Endothelial cell of umbilical vein (primary cell): ENCODE measurements at regions not wholly inside any gene's neighbourhood (a gene's known extent, or its start where the extent isn't known, plus 50 kb on each side); places are given as distances from the start of the nearest gene placed in this dataset.

Experiments used
- BruUV-seq: library from RNA; stranded (reverse); fragments of 400-500 nt; replicated peaks from 2 replicates; lab custom pipeline; 2021; lab: Mats Ljungman, UMichigan
- CTCF ChIA-PET: fragments of 300-600, 350-600 bp; sonication (Branson Sonifier 250); formaldehyde crosslinking; loops from one replicate; lab custom pipeline; 2021; ENCODE audit warnings: antibody characterized with exemption, inconsistent platforms; lab: Charles Lee
- POLR2A ChIA-PET: fragments of 300-600, 350-600 bp; sonication (Branson Sonifier 250); formaldehyde crosslinking; loops from one replicate; lab custom pipeline; 2021; ENCODE audit warnings: antibody characterized with exemption, inconsistent platforms; lab: Charles Lee
- DNase-seq: peaks from one replicate; pipeline ENCODE4 v3.0.0-alpha.2; 2011; ENCODE audit warnings: low read depth, low spot score
- FAIRE-seq: peaks from 2 replicates; lab custom pipeline; 2011; peaks lifted over from hg19 to GRCh38; lab: Jason Lieb, UNC
- H2AFZ ChIP-seq: 2 replicates; pipeline ENCODE4 v1.6.0; 2012; ENCODE audit warnings: low read depth, low read length, control low read depth, inconsistent platforms
- H3K27ac ChIP-seq: 2 replicates; pipeline ENCODE4 v1.5.1; 2011; ENCODE audit warnings: low read depth, mild to moderate bottlenecking, control low read depth, low read length, moderate library complexity; ENCODE audit not compliant: insufficient read depth
- H3K27me3 ChIP-seq, 2 experiments: 2 replicates each; pipeline versions ENCODE4 v1.6.0 to v1.6.1; 2011; ENCODE audit warnings: low read length in 2 of 2, mixed read lengths in 1 of 2; ENCODE audit not compliant: control insufficient read depth in 2 of 2, insufficient read depth in 2 of 2
- H3K36me3 ChIP-seq, 2 experiments: 2 replicates in 1 of 2; 3 replicates in 1 of 2; pipeline ENCODE4 v1.5.1; 2011; ENCODE audit warnings: low read length in 2 of 2, mild to moderate bottlenecking in 1 of 2, moderate library complexity in 1 of 2; ENCODE audit not compliant: control insufficient read depth in 2 of 2, insufficient read depth in 2 of 2; ENCODE audit errors: extremely low read depth in 1 of 2
- H3K4me1 ChIP-seq: 3 replicates; pipeline ENCODE4 v1.5.1; 2011; ENCODE audit warnings: mild to moderate bottlenecking, low read length; ENCODE audit not compliant: control insufficient read depth, insufficient read depth; ENCODE audit errors: extremely low read depth
- H3K4me2 ChIP-seq: 2 replicates; pipeline ENCODE4 v1.6.1; 2011; ENCODE audit warnings: low read length, control low read depth, mixed read lengths; ENCODE audit not compliant: insufficient read depth
- H3K4me3 ChIP-seq, 3 experiments: fragments of 200-600 bp in 1 of 3; sonication (generic), shearing (Covaris generic) in 1 of 3; replicated peaks in 1 of 3; 2 replicates each; pipeline ENCODE4 v1.5.1; 2011 to 2016; ENCODE audit warnings: control low read depth in 3 of 3, low read length in 3 of 3, mild to moderate bottlenecking in 2 of 3, inconsistent platforms in 1 of 3, low read depth in 1 of 3, moderate library complexity in 1 of 3; ENCODE audit not compliant: insufficient read depth in 1 of 3
- H3K79me2 ChIP-seq: 2 replicates; pipeline ENCODE4 v1.6.0; 2012; ENCODE audit warnings: low read length, inconsistent platforms; ENCODE audit not compliant: control insufficient read depth, insufficient read depth
- H3K9ac ChIP-seq: replicated peaks from 2 replicates; pipeline ENCODE3; 2011; ENCODE audit warnings: low read length, control low read depth; ENCODE audit not compliant: insufficient read depth; ENCODE audit errors: extremely low read depth
- H3K9me1 ChIP-seq: replicated peaks from 3 replicates; pipeline ENCODE4 v1.6.0; 2011; ENCODE audit warnings: mild to moderate bottlenecking, low read length; ENCODE audit not compliant: control insufficient read depth, insufficient read depth; ENCODE audit errors: extremely low read depth
- H3K9me3 ChIP-seq: replicated peaks from 2 replicates; pipeline ENCODE4 v1.5.1; 2012; ENCODE audit warnings: low read length, inconsistent platforms; ENCODE audit not compliant: control insufficient read depth, insufficient read depth
- H4K20me1 ChIP-seq: replicated peaks from 2 replicates; pipeline ENCODE3; 2011; ENCODE audit warnings: mild to moderate bottlenecking, low read length; ENCODE audit not compliant: control insufficient read depth, insufficient read depth; ENCODE audit errors: extremely low read depth
- CTCF ChIP-seq, 2 donors: IDR thresholded peaks; 1 replicate in 1 of 2; 2 replicates in 1 of 2; pipeline ENCODE4 v1.5.1; 2011; ENCODE audit warnings: low read length in 2 of 2, mild to moderate bottlenecking in 2 of 2, moderate library complexity in 2 of 2, control low read depth in 1 of 2, inconsistent platforms in 1 of 2, low read depth in 1 of 2; ENCODE audit not compliant: insufficient read depth in 1 of 2; ENCODE audit errors: extremely low read depth in 1 of 2
- EZH2 ChIP-seq: IDR thresholded peaks from 2 replicates; pipeline ENCODE4 v1.6.1; 2012; ENCODE audit warnings: borderline replicate concordance, low read depth, mild to moderate bottlenecking, moderate library complexity, low read length, inconsistent platforms; ENCODE audit not compliant: severe bottlenecking
- FOS ChIP-seq: IDR thresholded peaks from 2 replicates; pipeline ENCODE4 v1.6.1; 2011; ENCODE audit warnings: mild to moderate bottlenecking, low read length, moderate library complexity, borderline replicate concordance; ENCODE audit not compliant: insufficient read depth
- GATA2 ChIP-seq: IDR thresholded peaks from 2 replicates; pipeline ENCODE4 v1.7.0; 2011; ENCODE audit warnings: low read depth, mild to moderate bottlenecking, moderate library complexity, mixed read lengths, low read length; ENCODE audit not compliant: insufficient read length, insufficient read depth
- JUN ChIP-seq: IDR thresholded peaks from 2 replicates; pipeline ENCODE4 v1.6.1; 2011; ENCODE audit warnings: borderline replicate concordance, low read depth; ENCODE audit not compliant: insufficient read length, insufficient read depth
- MAX ChIP-seq: IDR thresholded peaks from 2 replicates; pipeline ENCODE4 v1.6.1; 2011; ENCODE audit not compliant: insufficient read depth, insufficient read length
- MYC ChIP-seq: IDR thresholded peaks from one replicate; pipeline ENCODE4 v1.6.1; 2011; ENCODE audit warnings: mild to moderate bottlenecking, low read depth, low read length
- POLR2A ChIP-seq: IDR thresholded peaks from 2 replicates; pipeline ENCODE4 v1.6.1; 2012; ENCODE audit warnings: low read depth, mild to moderate bottlenecking, control low read depth, low read length
- POLR2AphosphoS5 ChIP-seq: IDR thresholded peaks from 2 replicates; pipeline ENCODE4 v1.6.1; 2012; ENCODE audit warnings: low read depth, mild to moderate bottlenecking, control low read depth, low read length, moderate library complexity; ENCODE audit not compliant: insufficient read depth
- dilution Hi-C: fragments of 300-500 bp; cut with MboI; formaldehyde crosslinking; loops from one replicate; pipeline ENCODE4 v1.15.0; 2019; ENCODE audit warnings: low sequenced_read_pairs; ENCODE audit not compliant: extremely low pct_ligation_motif_present
- intact Hi-C: fragments of 100-400 bp; cut with micrococcal nuclease; formaldehyde crosslinking; loops from one replicate; pipeline ENCODE4 v1.10.0; 2022

GRCh38 chr10:2893158-2893845 is 174.0 kb upstream of the PFKP start:
- intact Hi-C loops: no loop called here

More at GRCh38 chr10:2893158-2893845, 174.0 kb upstream of the PFKP start:
- no peaks in the 10 kb centered on the region for H4K20me1 ChIP-seq
- no peak overlapping the region for H3K4me3 ChIP-seq
- no peak for FAIRE-seq
- H3K27ac ChIP-seq: no peak overlapping the region
- H3K36me3 ChIP-seq: no peaks in the 10 kb centered on the region
- H2AFZ ChIP-seq: no peak overlapping the region
- TF ChIP-seq EZH2: no peak
- TF ChIP-seq CTCF (IDR thresholded peaks at IDR 0.05; ENCODE audit: extremely low read depth in 1 of 2, insufficient read depth in 1 of 2, low read depth in 1 of 2, low read length in 2 of 2): no peak
- TF ChIP-seq FOS: no peak
- no peak for TF ChIP-seq POLR2A
- no peak for TF ChIP-seq MYC
- TF ChIP-seq MAX: no peak
- TF ChIP-seq GATA2: no peak
- no peak for TF ChIP-seq JUN
- no peak for TF ChIP-seq POLR2AphosphoS5
- no peaks in the 10 kb centered on the region for H3K79me2 ChIP-seq
- ChIA-PET POLR2A (no interaction called here), CTCF (no interaction called here)
- H3K9me3 ChIP-seq: no peaks in the 10 kb centered on the region
- H3K4me2 ChIP-seq: no peak overlapping the region
- no peak overlapping the region for H3K9ac ChIP-seq
- peaks cover 11% of the 10 kb centered on the region for H3K4me1 ChIP-seq
- DNase-seq: no peak
- H3K9me1 ChIP-seq: no peaks in the 10 kb centered on the region
- no TSS peak for BruUV-seq
- no peaks in the 10 kb centered on the region for H3K27me3 ChIP-seq
- dilution Hi-C loops: no loop called here
